HL-60 (cell line): ENCODE measurements at regions not wholly inside any gene's neighbourhood (a gene's known extent, or its start where the extent isn't known, plus 50 kb on each side); places are given as distances from the start of the nearest gene placed in this dataset.

Source experiments
- GABPA ChIP-seq: IDR thresholded peaks from 2 replicates; pipeline ENCODE4 v1.6.1; 2012; ENCODE audit warnings: low read depth
- POLR2AphosphoS5 ChIP-seq: IDR thresholded peaks from 2 replicates; pipeline ENCODE4 v1.6.1; 2012; ENCODE audit warnings: low read depth
- SPI1 ChIP-seq: IDR thresholded peaks from 2 replicates; pipeline ENCODE4 v1.6.1; 2012; ENCODE audit warnings: low read depth, mild to moderate bottlenecking, borderline replicate concordance
- TF ChIP-seq, protein P1 (sequence below): IDR thresholded peaks from one replicate; pipeline ENCODE4 v1.5.1; 2011; ENCODE audit warnings: low read length, control low read depth, inconsistent platforms; ENCODE audit not compliant: insufficient read depth
- TF ChIP-seq, protein P2 (sequence below): IDR thresholded peaks from 2 replicates; pipeline ENCODE4 v1.6.1; 2012; ENCODE audit warnings: low read depth; ENCODE audit not compliant: insufficient replicate concordance

DNA sequence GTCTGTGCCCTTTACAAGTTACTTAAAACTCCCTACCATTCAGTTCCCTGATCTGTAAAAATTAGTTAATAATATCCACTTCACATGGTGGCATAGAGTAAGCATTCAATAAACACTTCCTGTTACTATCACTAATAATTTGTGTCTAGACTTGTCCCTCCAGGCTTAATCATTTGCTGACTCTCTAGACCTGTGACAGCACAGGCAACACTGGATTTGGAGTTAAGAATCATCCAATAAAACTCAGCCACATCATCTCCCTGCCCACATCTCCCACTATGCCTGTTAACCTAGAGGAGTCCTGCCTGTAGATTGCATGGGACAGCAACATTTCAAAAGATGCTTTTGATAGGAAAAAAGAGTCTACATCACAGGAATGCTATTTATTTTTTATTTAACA, 564.6 kb downstream of the MFSD1 start:
- TF ChIP-seq POLR2AphosphoS5 = no peak
- TF ChIP-seq, protein P1, sequence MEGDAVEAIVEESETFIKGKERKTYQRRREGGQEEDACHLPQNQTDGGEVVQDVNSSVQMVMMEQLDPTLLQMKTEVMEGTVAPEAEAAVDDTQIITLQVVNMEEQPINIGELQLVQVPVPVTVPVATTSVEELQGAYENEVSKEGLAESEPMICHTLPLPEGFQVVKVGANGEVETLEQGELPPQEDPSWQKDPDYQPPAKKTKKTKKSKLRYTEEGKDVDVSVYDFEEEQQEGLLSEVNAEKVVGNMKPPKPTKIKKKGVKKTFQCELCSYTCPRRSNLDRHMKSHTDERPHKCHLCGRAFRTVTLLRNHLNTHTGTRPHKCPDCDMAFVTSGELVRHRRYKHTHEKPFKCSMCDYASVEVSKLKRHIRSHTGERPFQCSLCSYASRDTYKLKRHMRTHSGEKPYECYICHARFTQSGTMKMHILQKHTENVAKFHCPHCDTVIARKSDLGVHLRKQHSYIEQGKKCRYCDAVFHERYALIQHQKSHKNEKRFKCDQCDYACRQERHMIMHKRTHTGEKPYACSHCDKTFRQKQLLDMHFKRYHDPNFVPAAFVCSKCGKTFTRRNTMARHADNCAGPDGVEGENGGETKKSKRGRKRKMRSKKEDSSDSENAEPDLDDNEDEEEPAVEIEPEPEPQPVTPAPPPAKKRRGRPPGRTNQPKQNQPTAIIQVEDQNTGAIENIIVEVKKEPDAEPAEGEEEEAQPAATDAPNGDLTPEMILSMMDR = no peak
- TF ChIP-seq, protein P2, sequence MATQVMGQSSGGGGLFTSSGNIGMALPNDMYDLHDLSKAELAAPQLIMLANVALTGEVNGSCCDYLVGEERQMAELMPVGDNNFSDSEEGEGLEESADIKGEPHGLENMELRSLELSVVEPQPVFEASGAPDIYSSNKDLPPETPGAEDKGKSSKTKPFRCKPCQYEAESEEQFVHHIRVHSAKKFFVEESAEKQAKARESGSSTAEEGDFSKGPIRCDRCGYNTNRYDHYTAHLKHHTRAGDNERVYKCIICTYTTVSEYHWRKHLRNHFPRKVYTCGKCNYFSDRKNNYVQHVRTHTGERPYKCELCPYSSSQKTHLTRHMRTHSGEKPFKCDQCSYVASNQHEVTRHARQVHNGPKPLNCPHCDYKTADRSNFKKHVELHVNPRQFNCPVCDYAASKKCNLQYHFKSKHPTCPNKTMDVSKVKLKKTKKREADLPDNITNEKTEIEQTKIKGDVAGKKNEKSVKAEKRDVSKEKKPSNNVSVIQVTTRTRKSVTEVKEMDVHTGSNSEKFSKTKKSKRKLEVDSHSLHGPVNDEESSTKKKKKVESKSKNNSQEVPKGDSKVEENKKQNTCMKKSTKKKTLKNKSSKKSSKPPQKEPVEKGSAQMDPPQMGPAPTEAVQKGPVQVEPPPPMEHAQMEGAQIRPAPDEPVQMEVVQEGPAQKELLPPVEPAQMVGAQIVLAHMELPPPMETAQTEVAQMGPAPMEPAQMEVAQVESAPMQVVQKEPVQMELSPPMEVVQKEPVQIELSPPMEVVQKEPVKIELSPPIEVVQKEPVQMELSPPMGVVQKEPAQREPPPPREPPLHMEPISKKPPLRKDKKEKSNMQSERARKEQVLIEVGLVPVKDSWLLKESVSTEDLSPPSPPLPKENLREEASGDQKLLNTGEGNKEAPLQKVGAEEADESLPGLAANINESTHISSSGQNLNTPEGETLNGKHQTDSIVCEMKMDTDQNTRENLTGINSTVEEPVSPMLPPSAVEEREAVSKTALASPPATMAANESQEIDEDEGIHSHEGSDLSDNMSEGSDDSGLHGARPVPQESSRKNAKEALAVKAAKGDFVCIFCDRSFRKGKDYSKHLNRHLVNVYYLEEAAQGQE = no peak
- no peak for TF ChIP-seq SPI1
- no peak for TF ChIP-seq GABPA
